Motor neuron (in vitro differentiated cells): ENCODE measurements at regions not wholly inside any gene's neighbourhood (a gene's known extent, or its start where the extent isn't known, plus 50 kb on each side); places are given as distances from the start of the nearest gene placed in this dataset.

Experiments used
- ATAC-seq, 8 experiments: fragments of 200-7000 bp; cut with Tn5 transposase; replicated peaks in 6 of 8; 2 replicates each; pipeline ENCODE4 v1.8.0; 2021; ENCODE audit warnings: mild to moderate bottlenecking in 8 of 8, moderate library complexity in 8 of 8
- H3K27ac ChIP-seq, 2 donors: fragments of 250-450 bp; sonication (Bioruptor Pico); 2 replicates each; pipeline ENCODE4 v1.9.0; 2021; ENCODE audit warnings: antibody characterized with exemption in 2 of 2, mild to moderate bottlenecking in 2 of 2, moderate library complexity in 1 of 2
- H3K4me1 ChIP-seq, 2 donors: fragments of 250-450 bp; sonication (Bioruptor Pico); replicated peaks in 1 of 2; 2 replicates each; pipeline ENCODE4 v1.6.1; 2021; ENCODE audit warnings: antibody characterized with exemption in 2 of 2, mild to moderate bottlenecking in 2 of 2, moderate library complexity in 1 of 2
- H3K4me3 ChIP-seq, 5 donors: fragments of 250-450 bp; sonication (Bioruptor Pico); 2 replicates each; pipeline ENCODE4 v1.9.0; 2021; ENCODE audit warnings: antibody characterized with exemption in 5 of 5, mild to moderate bottlenecking in 5 of 5, moderate library complexity in 4 of 5
- WGBS, 10 experiments: fragments of 450-650 bp; shearing (Covaris generic); methylation state at CpG; one replicate each; pipeline ENCODE4 v1.0.0; 2022; 5-methylcytosine and 5-hydroxymethylcytosine counted together
- in situ Hi-C, 9 experiments: fragments of 400-800 bp; cut with MboI; loops; one replicate each; pipeline ENCODE4 v1.15.0; 2021; ENCODE audit warnings: low sequenced_read_pairs in 9 of 9, low pct_unique_long_range_greater_than_20kb in 2 of 9; ENCODE audit not compliant: unreplicated experiment in 9 of 9

DNA sequence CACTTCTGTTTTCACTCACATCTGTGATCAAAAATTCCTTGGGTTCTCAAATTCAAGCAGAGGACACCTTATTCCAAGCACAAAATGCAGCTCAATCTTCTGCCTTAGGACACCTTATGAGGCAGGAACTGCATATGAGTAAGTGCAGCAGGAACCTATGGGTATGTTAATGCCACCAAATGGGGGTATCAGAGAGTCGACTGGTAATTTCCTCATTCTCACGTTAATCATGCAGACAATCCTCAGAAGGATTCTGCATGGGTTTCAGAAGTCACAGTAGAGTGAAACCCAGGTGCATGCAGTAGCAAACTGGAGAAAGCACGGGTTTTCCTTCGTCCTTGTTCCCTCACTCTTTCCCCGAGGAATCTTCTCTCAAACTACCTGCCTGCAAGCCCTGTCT, 452.8 kb downstream of the CBLN2 start:
- in situ Hi-C loops, result no loop called here
- Histone ChIP-seq H3K27ac (no peak overlapping the region), H3K4me3 (no peak overlapping the region), H3K4me1 (no peaks in the 10 kb centered on the region)
- WGBS, 10 experiments, result 0 to 30% (median 5%) methylated on average over 1 to 5 of the region's 5 CpGs; no CpG with 5 or more reads in 2 of the 10 experiments
- ATAC-seq, result no peak

DNA sequence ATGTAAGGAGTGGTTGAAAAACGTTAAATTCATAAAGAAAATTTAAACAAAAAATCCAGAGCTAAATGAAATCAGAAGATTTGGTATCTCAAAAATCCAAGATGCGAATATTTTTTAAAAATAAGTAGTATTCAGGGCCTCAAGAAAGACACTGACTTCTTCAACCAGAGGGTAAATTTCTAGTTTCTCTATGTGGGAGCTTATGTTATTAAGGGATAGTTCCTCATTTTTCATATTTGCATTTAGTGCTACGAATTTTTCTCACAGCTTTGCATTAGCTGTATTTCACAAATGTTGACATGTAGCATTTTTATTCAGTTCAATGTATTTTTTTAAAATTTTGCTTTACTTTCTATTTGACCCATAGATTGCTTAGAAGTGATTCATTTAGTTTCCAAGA, 454.7 kb downstream of the CBLN2 start:
- H3K4me3 ChIP-seq, result no peak overlapping the region
- WGBS, 10 experiments, result 0 to 89% (median 61%) methylated on average over 1 to 3 of the region's 3 CpGs
- in situ Hi-C loops, result no loop called here
- no peak for ATAC-seq
- H3K4me1 ChIP-seq, result no peaks in the 10 kb centered on the region
- H3K27ac ChIP-seq, result no peak overlapping the region

DNA sequence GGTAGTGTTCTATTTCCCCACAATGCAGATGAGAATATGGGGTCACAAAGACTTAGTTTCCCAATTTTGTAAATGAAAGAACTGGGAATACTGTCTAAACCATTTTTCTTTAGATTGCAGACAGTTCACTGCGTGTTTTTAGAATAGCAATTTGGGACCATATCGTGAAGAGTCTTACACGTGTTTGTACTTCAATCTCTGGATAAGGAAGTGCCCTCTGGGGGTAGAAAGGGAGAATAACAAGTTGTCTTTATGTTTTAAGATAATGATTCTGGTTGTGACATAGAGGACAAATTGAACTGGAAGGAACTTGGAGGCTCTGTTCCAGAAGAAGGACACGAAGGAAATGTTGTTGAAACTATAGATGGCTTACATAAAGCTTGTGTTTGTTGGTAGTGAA, 457.7 kb downstream of the CBLN2 start:
- Histone ChIP-seq H3K4me3 (no peak overlapping the region), H3K4me1 (no peaks in the 10 kb centered on the region), H3K27ac (no peak overlapping the region)
- 0 to 49% (median 21%) methylated on average over 1 to 4 of the region's 4 CpGs for WGBS, 10 experiments
- peak in 1 of 8 experiments; percentile 44 for ATAC-seq
- in situ Hi-C loops, result no loop called here

DNA sequence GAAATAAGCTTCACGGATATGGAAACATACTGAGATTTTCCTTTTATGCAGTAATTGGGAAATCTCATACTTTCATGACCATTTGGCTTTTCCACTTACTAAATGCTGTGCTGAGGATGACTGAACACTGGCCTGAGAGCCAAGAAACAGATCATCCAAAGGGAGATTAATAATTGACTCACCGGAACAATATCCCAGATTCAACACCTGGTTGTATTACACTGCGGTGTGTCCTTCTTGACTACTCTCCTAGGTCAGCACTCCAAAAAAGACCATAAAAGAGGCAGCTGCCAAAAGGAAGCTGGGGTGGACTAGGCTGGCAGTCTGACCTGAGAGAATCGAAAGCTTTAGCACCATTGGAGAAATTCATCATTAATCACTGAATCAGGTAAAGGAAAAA, 469.1 kb downstream of the CBLN2 start:
- ATAC-seq, result no peak
- no peak overlapping the region for H3K27ac ChIP-seq
- in situ Hi-C loops, result no loop called here
- no peak overlapping the region for H3K4me3 ChIP-seq
- WGBS, 10 experiments, result 55 to 100% (median 80%) methylated on average over 2 to 4 of the region's 4 CpGs; no CpG with 5 or more reads in 1 of the 10 experiments
- no peaks in the 10 kb centered on the region for H3K4me1 ChIP-seq

DNA sequence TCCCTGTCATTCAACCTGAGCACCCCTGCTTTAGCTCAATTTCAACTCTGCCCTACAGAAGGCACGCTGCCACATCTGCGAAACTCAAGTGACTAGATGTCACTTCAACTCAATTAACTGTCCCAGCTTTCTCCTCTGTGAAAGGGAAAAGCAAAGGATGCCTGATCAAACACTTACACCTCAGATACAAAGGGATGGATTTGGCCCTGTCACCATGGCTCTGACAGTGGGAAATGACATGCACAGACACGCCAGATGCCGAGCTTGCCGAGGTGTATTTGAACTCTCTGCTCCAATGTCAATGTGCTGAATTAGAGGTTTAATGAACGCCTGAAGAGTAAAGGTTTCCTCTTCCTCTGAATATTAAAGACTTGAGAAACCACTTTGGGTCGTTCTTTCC, 481.1 kb downstream of the CBLN2 start:
- Histone ChIP-seq H3K4me1 (no peaks in the 10 kb centered on the region), H3K27ac (no peak overlapping the region), H3K4me3 (no peak overlapping the region)
- in situ Hi-C loops, result no loop called here
- ATAC-seq, result no peak
- 7 to 93% (median 61%) methylated on average over 1 to 7 of the region's 7 CpGs; no CpG with 5 or more reads in 1 of the 10 experiments for WGBS, 10 experiments

DNA sequence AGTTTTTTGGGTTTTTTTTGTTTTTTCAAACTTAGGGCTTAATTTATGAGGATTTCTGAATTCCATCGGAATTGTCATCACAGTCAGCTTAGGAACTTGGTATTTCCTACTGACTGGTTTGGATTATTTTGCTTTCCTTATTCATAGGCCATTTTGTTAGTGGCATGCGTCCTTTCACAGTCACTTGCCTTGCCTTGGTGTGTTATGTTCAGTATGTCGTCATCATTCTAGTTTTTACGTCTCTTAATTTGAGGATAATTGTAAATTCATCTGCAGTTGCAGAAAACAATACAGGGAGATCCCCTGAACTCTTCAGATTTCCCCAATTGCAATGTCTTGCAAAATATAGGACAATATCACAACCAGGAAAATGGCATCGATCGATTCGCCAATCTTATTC, 485.3 kb downstream of the CBLN2 start:
- no peak overlapping the region for H3K4me3 ChIP-seq
- 12 to 100% (median 83%) methylated on average over 1 to 7 of the region's 7 CpGs for WGBS, 10 experiments
- no peak for ATAC-seq
- no peak overlapping the region for H3K27ac ChIP-seq
- H3K4me1 ChIP-seq, result no peaks in the 10 kb centered on the region
- in situ Hi-C loops, result no loop called here

DNA sequence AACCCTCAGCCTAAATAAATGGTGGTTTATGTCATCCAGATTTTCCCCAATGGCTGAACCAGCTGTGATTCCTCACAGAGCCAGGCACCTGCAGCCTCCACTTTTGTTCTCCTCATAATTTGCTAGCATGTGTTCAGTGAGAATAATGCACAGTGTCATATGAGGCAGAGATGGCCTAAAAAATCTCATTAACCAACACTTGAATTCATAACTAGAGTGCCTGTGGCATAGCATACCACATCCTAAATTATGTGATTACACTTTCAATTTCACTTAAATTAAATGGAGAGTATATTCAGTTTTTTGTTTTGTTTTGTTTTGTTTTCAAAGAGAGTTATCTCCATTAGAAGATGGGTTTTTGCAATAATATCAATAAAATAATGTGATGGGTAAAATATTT, 488.0 kb downstream of the CBLN2 start:
- in situ Hi-C loops, result no loop called here
- H3K4me1 ChIP-seq, result no peaks in the 10 kb centered on the region
- ATAC-seq, result no peak
- H3K4me3 ChIP-seq, result no peak overlapping the region
- no peak overlapping the region for H3K27ac ChIP-seq

DNA sequence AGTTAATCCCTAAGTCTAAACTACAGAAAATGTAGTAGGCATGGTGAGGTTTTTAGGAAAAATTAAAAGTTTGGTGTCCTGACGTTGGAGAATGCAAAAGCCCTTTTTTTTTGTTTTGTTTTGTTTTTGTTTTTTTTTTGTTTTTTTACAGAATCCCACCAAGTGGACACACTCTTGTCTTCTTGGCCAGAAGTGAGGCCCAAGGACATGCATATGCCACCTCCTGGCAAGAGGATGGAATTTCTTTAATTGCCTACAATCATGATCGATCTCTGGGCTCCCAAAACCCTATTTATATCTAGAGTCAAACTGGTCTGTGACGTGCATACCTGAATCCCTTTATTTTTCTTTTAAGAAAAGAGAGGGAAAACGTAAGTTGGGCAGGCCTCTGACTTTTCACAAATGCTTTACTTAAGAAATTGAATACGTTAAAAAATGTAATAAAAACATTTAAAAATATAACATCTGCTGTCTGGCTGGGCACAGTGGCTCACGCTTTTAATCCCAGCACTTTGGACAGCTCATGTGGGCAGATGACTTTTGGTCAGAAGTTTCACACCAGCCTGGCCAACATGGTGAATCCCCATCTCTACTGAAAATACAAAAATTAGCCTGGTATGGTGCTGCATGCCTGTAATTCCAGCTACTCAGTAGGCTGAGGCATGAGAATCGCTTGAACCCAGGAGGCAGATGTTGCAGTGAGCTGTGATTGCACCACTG, 502.7 kb downstream of the CBLN2 start:
- H3K27ac ChIP-seq, result no peak overlapping the region
- no peak overlapping the region for H3K4me3 ChIP-seq
- in situ Hi-C loops, result no loop called here
- ATAC-seq, result no peak
- no peaks in the 10 kb centered on the region for H3K4me1 ChIP-seq
- 6 to 98% (median 48%) methylated on average over 1 to 7 of the region's 7 CpGs for WGBS, 10 experiments

DNA sequence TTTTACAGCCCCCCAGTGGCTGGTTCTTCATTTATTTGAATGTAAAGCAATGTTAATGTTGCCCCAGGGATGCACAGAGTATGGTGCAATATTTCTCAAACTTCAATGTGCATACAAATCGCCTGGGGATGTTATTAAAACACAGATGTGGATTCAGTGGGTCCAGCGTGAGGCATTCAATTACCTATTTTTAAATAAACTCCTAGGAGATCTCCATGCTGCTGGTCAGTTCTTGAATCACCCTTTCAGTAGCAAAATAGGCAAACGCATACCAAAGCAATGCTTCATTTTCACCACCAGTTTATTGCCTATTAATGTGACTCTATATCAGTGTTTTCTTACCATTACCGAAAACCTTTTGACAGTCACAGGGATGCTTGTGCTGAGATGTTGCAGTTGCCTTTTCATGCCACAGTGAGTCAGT, 530.7 kb downstream of the CBLN2 start:
- peak in 5 of 8 experiments; percentile 42 to 95 (median 82) for ATAC-seq

DNA sequence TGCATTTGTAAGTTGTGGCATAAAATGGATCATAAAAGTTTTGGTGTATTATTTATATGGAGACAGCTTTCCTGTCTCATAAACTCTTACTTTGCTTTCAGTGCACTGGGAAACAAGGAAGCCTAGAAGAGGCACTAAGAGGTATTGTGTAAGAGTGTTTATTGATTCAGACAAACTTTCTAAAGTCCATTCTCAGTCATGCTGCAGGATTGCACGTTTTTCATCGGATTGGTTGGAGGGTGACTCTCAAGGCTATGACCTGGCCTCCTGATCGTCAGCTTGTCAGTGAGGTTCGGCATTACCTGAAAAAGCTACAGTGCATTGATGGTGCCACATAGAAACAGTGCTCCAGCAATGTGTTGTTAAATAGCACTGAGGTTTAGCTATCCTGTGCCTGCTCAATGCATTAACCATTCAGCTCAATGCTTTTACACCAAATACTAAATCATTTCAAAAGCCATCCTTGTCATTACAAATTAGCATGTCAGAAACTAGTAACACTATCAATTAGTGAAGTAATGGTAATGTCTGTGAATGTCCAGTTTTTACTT, 545.5 kb downstream of the CBLN2 start:
- peak in 2 of 8 experiments; percentile 57 to 70 for ATAC-seq
- in situ Hi-C loops, result no loop called here
- 4 to 100% (median 25%) methylated on average over 1 to 4 of the region's 4 CpGs; no CpG with 5 or more reads in 5 of the 10 experiments for WGBS, 10 experiments
- peaks cover 0 to 9% of the 10 kb centered on the region in 2 donors for H3K4me1 ChIP-seq
- no peak overlapping the region for H3K4me3 ChIP-seq
- H3K27ac ChIP-seq, result no peak overlapping the region

More for the DNA sequence above, 530.7 kb downstream of the CBLN2 start:
- WGBS, 10 experiments, result 19 to 89% (median 45%) methylated on average over 1 to 4 of the region's 4 CpGs; no CpG with 5 or more reads in 2 of the 10 experiments
- H3K27ac ChIP-seq, result no peak overlapping the region
- in situ Hi-C loops, result no loop called here
- H3K4me3 ChIP-seq, result no peak overlapping the region
- peaks cover 0 to 9% of the 10 kb centered on the region in 2 donors for H3K4me1 ChIP-seq

DNA sequence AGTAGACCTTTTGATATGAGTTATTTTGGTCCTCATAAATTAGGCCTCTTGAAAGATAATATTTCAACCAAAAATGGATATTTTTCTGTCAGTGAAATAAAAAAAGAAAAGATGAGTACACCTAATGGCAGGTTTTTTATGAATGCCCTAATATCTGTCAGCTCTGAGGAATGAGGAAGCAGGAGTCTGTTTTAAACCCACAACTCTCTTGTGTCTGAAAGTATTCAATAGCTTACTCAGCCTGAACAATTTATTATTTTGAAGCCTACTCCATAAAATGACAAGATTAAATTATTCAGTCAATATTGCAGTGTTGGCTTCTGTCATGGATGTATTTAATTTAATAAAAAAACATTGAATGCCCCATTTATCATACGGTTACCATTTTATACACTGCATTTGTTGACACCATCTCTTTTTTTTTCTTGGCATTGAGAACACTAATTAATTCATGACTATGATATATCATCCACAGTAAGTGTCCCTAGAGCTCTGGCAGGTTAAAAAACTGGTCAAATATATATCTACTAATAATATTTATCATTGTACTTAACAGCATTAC, 548.2 kb downstream of the CBLN2 start:
- Histone ChIP-seq H3K4me1 (peaks cover 0 to 9% of the 10 kb centered on the region in 2 donors), H3K4me3 (no peak overlapping the region), H3K27ac (no peak overlapping the region)
- WGBS, 10 experiments, result 0 to 100% (median 63%) methylated on average over 1 of the region's 1 CpG; no CpG with 5 or more reads in 1 of the 10 experiments
- ATAC-seq, result peak in 4 of 8 experiments; percentile 85 to 93 (median 91)
- in situ Hi-C loops, result no loop called here

DNA sequence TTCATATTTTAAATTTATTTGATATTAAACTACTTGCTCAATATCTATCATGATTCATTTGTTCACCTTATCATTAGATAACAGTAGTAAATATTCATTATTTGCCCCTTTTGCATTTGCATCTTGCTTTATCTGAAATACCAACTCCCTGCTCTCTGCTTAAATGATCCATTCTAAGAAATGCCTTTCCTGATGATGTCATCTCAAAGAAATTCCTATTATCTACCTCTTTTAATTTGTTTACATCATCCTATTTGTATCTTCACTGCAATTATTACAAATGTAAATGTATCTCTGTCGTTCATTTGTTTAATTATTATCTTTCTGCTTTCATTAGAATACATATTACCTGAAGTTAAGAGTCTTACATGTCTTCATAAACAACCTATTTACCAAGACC, 549.9 kb downstream of the CBLN2 start:
- H3K4me3 ChIP-seq, result no peak overlapping the region
- peaks cover 0 to 9% of the 10 kb centered on the region in 2 donors for H3K4me1 ChIP-seq
- no peak for ATAC-seq
- WGBS, 10 experiments, result 6 to 93% (median 47%) methylated on average over 1 of the region's 1 CpG; no CpG with 5 or more reads in 2 of the 10 experiments
- in situ Hi-C loops, result no loop called here
- H3K27ac ChIP-seq, result no peak overlapping the region

DNA sequence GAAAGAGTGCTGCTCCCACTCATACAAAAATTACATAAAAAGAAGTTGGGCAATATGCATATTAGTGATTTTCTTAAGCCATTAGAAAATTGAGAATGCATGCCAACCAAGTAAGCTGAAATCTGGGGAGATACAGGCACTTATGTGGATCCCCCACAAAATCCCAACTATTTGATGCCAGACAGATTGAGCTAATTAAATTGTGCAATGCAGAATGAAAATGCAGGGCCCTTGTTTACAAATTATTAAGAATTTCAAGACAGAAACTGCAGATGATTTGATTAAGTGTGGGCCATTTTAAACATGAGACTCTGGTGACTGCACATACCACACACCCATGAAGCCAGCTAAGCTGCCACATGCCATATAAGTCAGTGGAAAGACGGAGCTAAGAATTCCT, 554.5 kb downstream of the CBLN2 start:
- Histone ChIP-seq H3K4me3 (no peak overlapping the region), H3K4me1 (no peaks in the 10 kb centered on the region), H3K27ac (no peak overlapping the region)
- in situ Hi-C loops, result no loop called here
- no peak for ATAC-seq
- 0 to 100% (median 50%) methylated on average over 1 of the region's 1 CpG; no CpG with 5 or more reads in 6 of the 10 experiments for WGBS, 10 experiments
